NCI-H187 (cell line): ENCODE measurements at regions not wholly inside any gene's neighbourhood (a gene's known extent, or its start where the extent isn't known, plus 50 kb on each side); places are given as distances from the start of the nearest gene placed in this dataset.

Experiments
- DNase-seq, 2 experiments: peaks; one replicate each; lab custom pipeline; 2025; lab: John Stamatoyannopoulos, UW

- no peak for DNase-seq
Observed at GRCh38 chr2:38450509-38450908, 73.4 kb upstream of the ATL2 start.

- DNase-seq, result no peak
Observed at GRCh38 chr2:38448692-38449410, 71.8 kb upstream of the ATL2 start.

- no peak for DNase-seq
Observed at GRCh38 chr2:38446906-38447561, 70.0 kb upstream of the ATL2 start.

- no peak for DNase-seq
Observed at GRCh38 chr2:38446418-38446817, 69.3 kb upstream of the ATL2 start.

GRCh38 chr2:38444247-38444646, 67.2 kb upstream of the ATL2 start:
- DNase-seq, result no peak

GRCh38 chr2:38442643-38443541, 65.8 kb upstream of the ATL2 start:
- no peak for DNase-seq

- DNase-seq, result no peak
Observed at GRCh38 chr2:38441346-38441745, 64.3 kb upstream of the ATL2 start.

GRCh38 chr2:38440655-38441054, 63.6 kb upstream of the ATL2 start:
- no peak for DNase-seq

- no peak for DNase-seq
Observed at GRCh38 chr2:38439863-38440262, 62.8 kb upstream of the ATL2 start.

- DNase-seq, result no peak
Observed at GRCh38 chr2:38438883-38439612, 62.0 kb upstream of the ATL2 start.

GRCh38 chr2:38438133-38438882, 61.2 kb upstream of the ATL2 start:
- DNase-seq, result no peak

- no peak for DNase-seq
Observed at GRCh38 chr2:38436227-38436664, 59.2 kb upstream of the ATL2 start.

- no peak for DNase-seq
Observed at GRCh38 chr2:38435775-38436174, 58.7 kb upstream of the ATL2 start.

GRCh38 chr2:38434595-38434994, 57.5 kb upstream of the ATL2 start:
- no peak for DNase-seq

- no peak for DNase-seq
Observed at GRCh38 chr2:38433607-38433975, 56.5 kb upstream of the ATL2 start.

GRCh38 chr2:38432820-38433606, 55.9 kb upstream of the ATL2 start:
- no peak for DNase-seq

- DNase-seq, result no peak
Observed at GRCh38 chr2:38430597-38431207, 53.6 kb upstream of the ATL2 start.

GRCh38 chr2:38430196-38430595, 53.1 kb upstream of the ATL2 start:
- no peak for DNase-seq

GRCh38 chr2:38427936-38428335, 50.9 kb upstream of the ATL2 start:
- no peak for DNase-seq

GRCh38 chr2:38427054-38427453, 50.0 kb upstream of the ATL2 start:
- DNase-seq, result no peak
